ENCODE measurements at regions not wholly inside any gene's neighbourhood (a gene's known extent, or its start where the extent isn't known, plus 50 kb on each side); places are given as distances from the start of the nearest gene placed in this dataset.
"Not testable (repeated sequence)": the region's sequence is repeated elsewhere in the genome, so short reads cannot be mapped to it uniquely, and the experiment has no call there.

DNA sequence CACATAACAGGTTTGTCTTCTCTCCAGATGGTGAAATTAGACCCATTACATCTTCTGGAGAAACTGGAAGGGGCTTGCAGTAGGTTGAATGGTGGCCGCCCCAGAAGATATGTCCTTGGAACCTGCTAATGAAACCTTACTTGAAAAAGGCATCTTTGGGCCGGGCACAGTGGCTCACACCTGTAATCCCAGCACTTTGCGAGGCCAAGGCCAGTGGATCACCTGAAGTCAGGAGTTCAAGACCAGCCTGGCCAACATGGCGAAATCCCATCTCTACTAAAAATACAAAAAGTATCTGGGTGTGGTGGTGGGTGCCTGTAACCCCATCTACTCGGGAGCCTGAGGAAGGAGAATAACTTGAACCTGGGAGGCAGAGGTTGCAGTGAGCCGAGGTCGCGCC is 53.2 kb upstream of the SH3PXD2B start:
- TF ChIP-seq, protein P1, sequence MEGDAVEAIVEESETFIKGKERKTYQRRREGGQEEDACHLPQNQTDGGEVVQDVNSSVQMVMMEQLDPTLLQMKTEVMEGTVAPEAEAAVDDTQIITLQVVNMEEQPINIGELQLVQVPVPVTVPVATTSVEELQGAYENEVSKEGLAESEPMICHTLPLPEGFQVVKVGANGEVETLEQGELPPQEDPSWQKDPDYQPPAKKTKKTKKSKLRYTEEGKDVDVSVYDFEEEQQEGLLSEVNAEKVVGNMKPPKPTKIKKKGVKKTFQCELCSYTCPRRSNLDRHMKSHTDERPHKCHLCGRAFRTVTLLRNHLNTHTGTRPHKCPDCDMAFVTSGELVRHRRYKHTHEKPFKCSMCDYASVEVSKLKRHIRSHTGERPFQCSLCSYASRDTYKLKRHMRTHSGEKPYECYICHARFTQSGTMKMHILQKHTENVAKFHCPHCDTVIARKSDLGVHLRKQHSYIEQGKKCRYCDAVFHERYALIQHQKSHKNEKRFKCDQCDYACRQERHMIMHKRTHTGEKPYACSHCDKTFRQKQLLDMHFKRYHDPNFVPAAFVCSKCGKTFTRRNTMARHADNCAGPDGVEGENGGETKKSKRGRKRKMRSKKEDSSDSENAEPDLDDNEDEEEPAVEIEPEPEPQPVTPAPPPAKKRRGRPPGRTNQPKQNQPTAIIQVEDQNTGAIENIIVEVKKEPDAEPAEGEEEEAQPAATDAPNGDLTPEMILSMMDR (IDR thresholded peaks at IDR 0.05; ENCODE audit: poor library complexity, severe bottlenecking): not testable (repeated sequence)
- TF ChIP-seq EZH2 (IDR thresholded peaks at IDR 0.05; ENCODE audit: borderline replicate concordance, insufficient read depth, low read length, poor library complexity, severe bottlenecking); POLR2AphosphoS5 (IDR thresholded peaks at IDR 0.05); SMC3 (conservative IDR thresholded peaks at IDR 0.05; ENCODE audit: poor library complexity); RAD21 (conservative IDR thresholded peaks at IDR 0.05); EP300 (conservative IDR thresholded peaks at IDR 0.05; ENCODE audit: poor library complexity, severe bottlenecking): not testable (repeated sequence)
- TF ChIP-seq, protein P2, sequence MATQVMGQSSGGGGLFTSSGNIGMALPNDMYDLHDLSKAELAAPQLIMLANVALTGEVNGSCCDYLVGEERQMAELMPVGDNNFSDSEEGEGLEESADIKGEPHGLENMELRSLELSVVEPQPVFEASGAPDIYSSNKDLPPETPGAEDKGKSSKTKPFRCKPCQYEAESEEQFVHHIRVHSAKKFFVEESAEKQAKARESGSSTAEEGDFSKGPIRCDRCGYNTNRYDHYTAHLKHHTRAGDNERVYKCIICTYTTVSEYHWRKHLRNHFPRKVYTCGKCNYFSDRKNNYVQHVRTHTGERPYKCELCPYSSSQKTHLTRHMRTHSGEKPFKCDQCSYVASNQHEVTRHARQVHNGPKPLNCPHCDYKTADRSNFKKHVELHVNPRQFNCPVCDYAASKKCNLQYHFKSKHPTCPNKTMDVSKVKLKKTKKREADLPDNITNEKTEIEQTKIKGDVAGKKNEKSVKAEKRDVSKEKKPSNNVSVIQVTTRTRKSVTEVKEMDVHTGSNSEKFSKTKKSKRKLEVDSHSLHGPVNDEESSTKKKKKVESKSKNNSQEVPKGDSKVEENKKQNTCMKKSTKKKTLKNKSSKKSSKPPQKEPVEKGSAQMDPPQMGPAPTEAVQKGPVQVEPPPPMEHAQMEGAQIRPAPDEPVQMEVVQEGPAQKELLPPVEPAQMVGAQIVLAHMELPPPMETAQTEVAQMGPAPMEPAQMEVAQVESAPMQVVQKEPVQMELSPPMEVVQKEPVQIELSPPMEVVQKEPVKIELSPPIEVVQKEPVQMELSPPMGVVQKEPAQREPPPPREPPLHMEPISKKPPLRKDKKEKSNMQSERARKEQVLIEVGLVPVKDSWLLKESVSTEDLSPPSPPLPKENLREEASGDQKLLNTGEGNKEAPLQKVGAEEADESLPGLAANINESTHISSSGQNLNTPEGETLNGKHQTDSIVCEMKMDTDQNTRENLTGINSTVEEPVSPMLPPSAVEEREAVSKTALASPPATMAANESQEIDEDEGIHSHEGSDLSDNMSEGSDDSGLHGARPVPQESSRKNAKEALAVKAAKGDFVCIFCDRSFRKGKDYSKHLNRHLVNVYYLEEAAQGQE (IDR thresholded peaks at IDR 0.05; ENCODE audit: borderline replicate concordance): not testable (repeated sequence)

Data from neural cell (in vitro differentiated cells).